ENCODE measurements at regions not wholly inside any gene's neighbourhood (a gene's known extent, or its start where the extent isn't known, plus 50 kb on each side); places are given as distances from the start of the nearest gene placed in this dataset.
"Not testable (repeated sequence)": the region's sequence is repeated elsewhere in the genome, so short reads cannot be mapped to it uniquely, and the experiment has no call there.

DNA sequence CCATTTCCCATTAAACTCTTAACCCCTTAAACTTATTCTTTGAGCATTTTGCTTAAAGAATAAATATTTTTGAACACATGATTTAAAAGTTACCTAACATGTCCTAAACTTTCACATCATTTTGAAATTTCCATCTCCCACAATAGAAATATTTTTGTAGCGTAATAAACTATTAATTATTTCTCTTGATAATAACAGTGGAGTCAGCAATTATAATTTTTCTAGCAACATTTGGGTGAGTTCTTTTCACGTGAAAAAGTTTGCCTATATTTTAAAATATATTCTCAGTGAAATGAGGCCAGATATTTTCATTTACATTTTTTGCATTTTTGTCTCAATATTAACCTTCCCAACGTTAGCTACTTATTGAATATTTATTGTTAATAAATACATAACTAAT is 320.4 kb upstream of the CRIM1 start:
- DNase-seq, result no peak

DNA sequence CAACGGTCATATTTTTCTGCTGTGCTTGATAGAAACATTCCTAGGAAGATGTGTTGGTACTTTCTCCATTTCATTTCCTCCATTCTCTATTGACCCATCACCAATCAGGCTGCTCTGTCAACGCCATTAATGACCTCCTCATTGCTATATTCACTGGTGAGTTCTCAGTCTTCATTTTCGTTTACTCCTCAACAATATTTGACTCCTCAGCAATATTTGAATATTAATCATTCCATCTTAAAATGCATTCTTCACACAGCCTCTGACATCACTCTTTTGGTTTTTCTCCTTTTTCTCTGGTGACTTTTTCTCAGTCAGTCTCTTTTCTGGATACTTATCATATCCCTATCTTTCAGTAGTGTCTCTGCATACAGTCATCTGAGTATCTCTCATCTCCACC is 323.5 kb upstream of the CRIM1 start:
- DNase-seq, result no peak

DNA sequence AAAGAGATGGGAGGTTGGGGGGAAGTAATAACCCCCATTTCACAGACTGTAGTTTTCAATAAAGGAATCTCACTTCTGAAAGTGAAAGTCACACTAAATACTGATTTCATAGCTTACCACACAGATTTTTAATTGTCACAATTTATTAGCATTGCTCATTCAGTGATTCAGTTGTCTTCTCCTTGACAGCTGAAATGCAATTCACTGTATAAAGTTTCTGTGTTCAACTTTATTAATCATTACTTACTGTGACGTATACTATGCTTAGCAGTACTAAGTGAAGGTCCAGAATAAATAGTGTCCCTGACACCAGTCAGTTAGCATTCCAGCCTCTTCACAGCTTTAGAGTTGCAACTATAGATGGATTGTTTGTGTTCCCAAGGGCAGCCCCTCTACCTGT is 324.1 kb upstream of the CRIM1 start:
- no peak for DNase-seq

DNA sequence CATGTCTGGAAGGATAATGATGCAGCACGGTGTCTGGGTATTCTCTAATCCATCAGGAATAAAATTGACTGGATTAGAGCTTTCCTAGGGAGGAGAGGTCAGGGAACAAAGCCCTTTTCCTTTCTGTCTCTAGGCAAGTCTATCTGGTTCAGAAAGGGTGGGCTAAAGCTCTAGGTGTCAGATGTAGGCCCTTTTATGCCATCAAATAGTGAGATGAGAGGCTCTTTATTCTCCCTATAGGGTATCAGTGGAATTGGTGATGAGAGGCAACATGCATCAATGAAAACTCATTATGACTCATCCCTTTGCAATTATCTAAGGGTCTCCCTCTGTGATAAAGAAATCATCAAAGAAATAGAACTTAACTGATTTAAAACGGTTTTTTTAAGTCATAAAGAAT is 328.0 kb upstream of the CRIM1 start:
- DNase-seq, result no peak

DNA sequence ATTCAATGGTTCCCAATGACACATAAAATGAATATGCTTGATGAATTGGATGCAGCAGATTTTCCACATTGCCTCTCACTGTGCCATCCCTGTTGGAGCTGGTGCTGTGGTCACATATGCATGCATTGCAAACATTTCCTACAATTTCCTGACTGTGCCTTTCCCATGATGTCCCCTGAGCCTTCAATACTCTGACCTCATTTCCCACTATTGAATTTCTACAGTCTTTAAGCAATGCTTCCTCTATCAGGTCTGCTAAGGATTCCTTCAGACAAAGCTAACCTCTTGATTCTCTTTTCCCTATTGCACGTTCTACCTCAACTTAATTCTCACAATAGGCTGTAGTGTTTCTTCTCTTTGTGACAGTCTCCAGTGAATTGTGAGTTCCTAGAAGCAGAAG is 342.5 kb upstream of the CRIM1 start:
- no peak for DNase-seq

DNA sequence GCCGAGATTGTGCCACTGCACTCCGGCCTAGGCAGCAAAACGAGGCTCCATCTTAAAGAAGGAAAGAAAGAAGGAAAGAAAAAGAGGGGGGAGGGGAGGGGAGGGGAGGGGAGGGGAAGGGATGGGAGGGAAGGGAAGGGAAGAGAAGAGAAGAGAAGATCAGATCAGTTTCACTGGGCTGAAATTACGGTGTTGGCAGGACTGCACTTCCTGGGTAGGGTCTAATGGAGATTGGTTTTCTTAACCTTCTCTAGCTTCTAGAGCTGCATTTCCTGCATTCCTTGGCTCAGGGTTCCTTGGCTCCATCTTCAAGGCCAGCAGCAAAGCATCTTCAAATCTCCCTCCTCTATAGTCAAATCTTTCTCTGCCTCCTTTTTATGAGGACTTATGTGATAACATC is 349.1 kb upstream of the CRIM1 start:
- no peak for DNase-seq

DNA sequence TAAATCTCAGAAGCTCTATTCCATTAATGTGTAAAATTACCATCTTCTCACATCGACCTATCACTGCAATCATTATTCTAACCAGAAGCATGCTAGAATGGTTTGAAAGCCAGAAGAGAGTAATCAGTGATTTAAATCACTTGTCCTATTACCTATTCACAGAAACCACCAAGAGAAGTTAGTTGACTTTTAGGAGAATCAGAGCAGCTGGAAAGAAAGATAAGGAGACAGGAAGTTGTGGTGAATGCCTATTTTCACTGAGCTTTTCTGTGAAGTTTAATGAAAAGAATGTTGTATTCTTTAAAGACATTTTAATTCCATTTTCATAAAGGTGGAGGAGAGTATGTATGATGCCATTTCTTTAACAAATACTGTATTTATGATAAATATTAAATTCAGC is 352.6 kb upstream of the CRIM1 start:
- DNase-seq, result no peak

DNA sequence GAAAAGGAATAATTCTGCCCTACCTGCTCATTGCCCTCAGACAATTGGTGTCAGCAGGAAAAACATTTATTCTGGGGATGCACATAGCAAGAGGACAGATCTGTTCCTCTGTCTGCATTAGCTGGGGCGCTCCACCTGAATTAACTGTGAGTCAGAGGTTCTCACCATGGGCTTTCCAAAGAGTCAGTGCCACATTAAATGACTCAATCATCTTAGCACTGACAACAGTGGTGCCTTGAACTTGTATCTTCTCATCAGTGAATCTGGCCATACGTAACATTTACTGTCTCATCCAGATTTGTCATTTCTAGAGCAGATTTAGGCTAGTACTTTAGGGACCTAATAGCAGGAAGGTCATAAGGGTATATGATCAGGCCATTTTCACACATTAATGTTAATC is 358.1 kb upstream of the CRIM1 start:
- DNase-seq, result no peak

DNA sequence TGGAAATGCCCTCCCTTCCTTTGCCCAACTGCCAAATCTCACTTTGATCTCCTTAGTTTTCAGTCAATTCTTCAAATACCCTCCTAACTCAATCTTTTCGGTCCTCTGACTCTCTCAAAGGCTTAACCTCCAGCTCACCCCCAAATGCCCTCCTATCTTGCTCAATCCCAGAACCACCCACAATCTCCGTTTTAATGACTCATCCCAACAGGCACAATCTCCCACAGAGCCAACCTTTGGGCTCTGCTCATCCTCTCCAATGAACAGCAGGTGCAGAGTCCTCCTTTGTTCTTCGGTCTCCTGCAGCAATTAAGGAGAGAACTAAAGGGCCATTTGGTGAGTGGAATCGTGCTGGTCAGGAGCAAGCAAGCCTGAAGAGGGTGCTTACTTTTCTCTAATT is 366.1 kb upstream of the CRIM1 start:
- DNase-seq, result no peak

DNA sequence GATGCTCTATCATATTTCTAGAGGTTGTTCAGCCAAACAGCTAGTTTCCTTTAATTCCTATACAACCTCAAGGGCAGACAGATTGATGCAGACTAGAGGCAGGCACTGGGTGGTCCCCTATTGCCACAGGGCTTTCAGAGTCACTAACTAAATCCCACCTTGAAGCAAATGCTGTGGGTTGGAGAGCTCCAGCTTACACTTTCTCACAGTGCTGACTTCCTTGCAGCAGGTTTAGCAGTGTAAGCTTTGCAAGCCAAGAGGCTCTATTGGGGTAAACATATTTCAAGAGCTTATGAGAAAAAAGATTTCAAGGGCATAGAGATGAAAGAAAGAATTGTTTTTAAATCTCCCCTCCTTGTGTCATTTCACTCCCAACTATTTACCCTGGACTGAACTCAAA is 366.5 kb upstream of the CRIM1 start:
- DNase-seq, result no peak

DNA sequence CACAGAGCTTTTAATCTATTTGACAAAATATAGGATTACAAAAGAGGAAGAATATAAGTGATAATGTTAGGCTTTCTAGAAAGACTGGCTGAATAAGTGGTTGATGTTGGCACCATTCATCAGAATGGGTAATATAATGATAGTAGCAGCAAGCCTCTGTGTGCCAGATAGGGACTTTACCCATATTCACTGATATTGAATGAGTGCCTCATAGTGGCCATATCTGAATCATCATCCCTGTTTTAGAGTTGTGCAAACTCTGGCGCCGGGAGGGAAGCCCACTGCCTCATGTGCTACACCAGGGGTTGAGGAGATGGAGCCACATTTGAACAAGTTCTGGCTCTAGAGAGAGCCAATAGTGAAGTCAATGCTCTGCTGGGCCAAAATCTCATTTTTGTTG is 368.7 kb upstream of the CRIM1 start:
- DNase-seq, result no peak

DNA sequence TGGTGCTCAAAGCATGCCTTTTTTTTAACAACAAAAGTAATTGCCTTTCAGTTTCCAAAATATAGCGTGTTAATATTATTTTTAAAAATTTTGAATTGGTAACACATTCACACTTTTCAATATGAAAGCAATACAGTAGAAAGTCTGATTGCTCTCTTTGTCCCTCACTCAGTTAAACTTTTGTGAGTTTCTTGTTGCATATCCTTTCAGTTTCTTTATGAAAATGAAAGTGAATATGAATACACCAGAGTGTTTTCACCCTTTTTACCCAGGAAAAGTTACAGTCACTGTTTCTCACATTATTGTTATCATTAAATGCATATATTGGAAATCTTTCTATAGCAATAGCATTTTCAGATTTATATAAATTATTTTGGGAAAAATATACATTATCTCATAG is 377.4 kb upstream of the CRIM1 start:
- DNase-seq, result no peak

DNA sequence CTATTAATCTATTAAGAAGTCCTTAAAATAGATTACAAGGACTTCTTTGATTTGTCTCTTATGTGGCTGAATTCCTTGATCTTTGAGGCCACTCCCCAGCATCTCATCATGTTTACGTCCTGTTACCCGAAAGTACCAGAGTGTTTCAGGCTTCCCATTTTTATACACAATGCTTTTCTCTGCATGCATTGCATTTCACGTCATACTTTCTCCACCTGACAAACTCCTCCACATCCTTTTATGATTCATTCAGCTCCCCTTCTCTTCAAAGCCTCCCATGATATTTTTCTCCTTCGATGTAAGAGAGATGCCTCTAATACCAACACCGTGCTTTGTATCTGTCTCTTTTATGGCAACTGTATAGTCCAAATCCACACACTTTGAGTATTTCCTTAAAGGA is 379.0 kb upstream of the CRIM1 start:
- no peak for DNase-seq

DNA sequence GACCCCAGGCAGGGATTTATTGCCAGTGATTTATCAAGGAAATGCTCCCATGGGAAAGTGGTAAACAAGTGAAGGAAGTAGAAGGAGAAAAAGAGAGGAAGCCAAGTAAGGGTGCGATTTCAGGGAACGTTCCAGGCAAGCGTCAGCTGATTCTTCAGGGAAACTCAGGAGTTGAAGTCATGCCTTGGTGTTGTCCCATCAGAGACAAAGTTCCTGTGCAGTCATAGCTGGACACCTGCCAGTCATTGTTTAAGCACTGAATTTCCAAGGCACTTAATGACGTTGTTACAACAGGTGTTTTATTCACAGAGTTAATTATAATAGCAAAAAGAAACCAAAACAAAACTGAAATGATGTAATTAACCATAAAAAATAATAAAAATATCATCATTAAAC is 381.8 kb upstream of the CRIM1 start:
- no peak for DNase-seq

DNA sequence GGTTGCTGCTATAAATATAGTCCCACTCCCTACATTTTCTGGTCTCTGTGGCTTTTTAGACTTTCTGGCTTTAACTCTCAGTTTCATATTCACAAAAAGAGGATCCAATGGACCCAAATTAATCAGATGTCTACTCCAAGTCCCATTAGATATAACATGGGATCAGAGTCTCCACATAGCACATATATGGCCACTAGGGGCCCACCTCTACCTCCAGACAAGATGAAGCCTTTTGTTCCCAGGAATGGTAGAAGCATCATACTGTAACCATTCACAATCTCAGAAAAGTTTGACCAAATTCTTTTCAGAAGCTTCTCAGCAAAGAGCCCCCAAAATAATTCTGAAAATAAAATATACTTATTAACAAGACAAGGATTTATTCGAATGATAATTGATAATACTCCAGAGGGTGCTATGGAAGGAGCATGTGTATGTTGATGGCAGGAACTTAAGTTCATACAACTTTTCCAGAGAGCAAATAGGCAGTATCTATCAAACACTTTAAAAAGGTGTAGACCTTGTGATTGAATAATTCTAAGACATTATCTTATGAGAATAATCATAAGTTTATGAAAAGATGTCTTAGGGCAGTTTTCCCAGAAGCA is 382.3 kb upstream of the CRIM1 start:
- DNase-seq, result no peak

DNA sequence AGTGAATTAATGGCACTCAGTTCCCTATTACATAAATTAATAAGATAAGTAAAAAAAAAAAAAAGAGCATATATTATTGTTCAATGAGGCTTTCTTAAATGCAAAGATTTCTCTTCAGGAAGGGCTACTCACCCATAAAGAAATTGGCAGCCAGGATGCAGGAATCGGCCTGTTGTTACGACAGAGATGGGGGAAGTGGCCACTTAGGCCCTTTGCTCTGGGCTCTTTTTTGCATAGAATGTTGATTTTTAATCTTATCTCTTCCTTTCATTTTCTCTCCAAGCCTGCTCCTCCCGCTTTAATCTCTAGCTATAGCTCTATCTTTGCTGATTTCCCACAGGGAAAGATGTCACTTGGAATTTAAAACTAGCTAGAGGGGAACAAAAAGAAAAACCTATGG is 391.8 kb upstream of the CRIM1 start:
- DNase-seq, result no peak

DNA sequence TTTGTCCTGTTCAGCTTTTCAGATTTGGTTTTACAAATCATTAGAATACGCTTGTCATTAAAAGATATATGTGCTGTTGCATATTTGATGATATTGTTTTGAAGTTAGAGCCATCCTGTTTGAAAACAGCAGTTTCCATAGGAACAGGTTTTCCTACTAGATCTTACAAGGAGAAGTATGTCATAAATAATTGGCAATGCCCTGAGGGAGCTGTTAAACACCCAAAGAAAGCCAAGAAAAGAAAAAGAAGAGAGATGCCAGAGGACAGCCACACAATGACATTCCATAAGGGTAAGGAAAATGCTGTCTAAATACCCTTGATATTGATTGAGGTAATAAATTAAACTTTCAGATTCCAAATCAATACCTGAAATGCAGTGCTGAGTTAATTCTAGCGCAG is 392.2 kb upstream of the CRIM1 start:
- no peak for DNase-seq

DNA sequence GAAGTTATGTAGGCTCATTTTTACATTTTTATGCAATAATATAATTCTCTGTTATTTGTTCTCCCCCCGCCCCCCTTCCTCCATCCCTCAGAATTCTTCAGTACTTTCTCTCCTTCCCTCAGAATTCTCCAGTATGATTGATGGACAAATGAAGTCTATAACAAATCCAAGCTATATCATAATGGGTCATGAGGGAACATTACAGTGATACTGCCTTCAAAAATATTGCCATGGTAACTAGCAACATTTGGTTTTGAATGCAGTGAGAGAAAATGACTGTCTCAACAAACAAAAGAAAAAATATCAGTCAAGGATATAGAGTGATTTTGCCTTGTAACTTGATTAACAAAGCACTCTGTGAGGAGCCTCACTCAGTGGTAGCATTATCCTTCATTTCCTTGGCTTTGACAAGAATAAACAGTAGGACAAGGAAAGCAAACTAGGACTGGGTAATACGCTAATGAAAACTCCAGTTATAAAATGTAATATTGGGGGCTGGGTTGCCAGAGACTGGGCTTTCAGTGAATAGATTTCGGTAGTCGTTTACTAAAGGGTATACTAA is 392.9 kb upstream of the CRIM1 start:
- no peak for DNase-seq

DNA sequence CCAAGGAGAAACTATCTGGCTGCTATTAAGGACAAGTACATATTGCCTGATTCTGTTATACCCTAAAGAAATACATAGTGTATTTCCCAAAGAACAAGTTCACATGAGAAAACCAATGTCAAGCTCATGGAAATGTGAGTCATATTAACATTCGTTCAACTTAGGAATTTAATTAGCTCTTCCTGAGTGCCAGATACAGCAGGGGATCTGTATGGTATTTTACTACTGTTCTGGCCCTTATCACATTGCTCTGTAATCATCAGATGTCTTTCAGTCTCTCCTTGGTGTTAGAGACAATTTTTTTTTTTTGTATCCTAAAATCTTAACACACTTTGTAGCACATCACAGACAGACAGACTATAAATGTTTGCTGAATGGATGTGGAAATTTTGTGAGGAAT is 395.0 kb upstream of the CRIM1 start:
- no peak for DNase-seq

DNA sequence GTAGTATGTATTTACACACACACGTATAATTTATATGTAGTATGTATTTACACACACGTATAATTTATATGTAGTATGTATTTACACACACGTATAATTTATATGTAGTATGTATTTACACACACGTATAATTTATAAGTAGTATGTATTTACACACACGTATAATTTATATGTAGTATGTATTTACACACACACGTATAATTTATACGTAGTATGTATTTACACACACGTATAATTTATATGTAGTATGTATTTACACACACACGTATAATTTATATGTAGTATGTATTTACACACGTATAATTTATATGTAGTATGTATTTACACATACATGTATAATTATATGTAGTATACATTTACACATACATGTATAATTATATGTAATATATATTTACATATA is 398.5 kb upstream of the CRIM1 start:
- DNase-seq, result not testable (repeated sequence)

DNA sequence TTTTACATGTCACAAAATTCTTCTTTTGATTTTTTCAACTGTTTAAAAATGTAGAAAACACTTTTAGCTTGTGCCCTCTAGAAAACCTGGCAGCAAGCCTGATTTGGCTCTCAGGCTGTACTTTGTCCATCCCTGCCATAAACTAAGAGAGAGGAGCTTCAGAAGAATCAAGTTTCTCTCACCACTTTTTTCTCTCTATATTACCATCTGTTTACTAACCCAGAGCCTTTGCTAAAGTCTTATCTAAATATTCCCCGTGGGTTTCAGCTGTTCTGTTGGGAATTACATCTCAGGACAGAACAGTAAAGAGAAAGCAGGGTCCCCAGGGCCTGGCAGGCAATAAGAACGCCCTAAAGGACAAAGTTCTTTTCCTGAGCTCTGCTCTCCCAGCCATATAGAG is 409.1 kb upstream of the CRIM1 start:
- no peak for DNase-seq

DNA sequence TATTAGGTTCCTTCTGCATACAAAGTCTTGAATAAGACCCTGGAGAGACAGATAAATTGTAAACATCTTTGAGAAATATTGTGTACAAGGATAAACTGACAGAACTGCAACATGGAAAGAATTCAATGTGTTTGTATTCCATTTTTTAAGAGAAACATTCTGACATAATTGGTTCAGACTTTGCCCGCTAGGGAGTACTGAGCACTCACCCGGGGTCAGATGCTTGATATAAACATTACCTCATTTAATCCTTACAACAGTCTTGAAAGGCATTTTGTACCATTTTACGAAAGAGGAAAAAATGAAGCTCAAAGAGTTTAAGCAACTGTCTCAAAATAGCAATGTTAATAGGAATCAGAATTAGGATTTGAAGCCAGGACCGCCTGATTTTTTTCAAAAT is 416.7 kb upstream of the CRIM1 start:
- DNase-seq, result no peak

DNA sequence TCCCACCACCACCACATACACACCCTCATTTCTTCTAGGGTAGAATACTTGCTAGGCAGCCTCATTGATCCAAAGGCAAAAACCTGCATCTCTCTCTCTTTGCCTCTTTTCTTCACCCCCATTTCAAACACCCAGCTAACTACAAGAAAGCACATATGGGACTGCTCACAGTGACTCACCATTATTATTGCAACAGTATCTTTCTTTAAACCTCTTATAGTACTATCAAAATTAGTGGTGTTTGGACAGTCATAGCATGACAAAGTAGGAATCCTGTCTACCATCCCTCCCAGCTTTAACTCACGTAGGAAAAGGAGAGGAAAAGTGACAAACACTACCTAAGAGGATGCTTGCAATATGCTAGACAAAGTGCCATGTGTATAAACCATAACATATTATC is 422.5 kb upstream of the CRIM1 start:
- DNase-seq, result no peak

DNA sequence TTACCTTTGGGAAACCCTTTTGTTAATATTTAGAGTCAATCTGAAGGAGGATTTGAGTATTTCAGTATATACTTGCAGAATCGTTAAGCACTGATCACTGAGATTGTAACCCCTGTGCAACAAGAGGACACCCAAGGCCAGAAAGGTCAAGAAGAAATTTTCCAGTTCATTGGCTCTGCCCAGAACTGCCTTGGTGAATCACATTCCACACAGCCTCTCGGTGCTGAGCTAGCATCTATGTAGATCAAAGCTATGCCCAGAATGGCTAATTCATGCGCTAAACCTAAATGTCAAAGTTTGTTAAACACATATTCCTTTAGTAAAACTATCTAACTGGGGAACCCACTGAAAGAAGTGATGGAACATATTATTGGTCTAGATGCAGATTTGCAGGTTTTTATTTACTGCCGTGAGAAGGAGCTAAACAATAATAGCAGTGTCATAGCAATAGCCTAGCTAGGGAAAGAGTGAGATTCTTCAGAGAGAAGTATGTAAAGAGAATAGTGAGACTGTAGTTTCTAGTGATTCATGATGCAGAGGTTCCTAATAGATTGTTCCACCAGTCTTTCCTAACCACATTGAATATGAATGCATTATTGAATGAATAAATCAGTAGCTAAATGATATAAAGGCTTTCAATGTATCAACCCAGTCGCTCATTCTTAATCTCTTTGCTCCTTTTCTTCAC is 423.2 kb upstream of the CRIM1 start:
- no peak for DNase-seq

DNA sequence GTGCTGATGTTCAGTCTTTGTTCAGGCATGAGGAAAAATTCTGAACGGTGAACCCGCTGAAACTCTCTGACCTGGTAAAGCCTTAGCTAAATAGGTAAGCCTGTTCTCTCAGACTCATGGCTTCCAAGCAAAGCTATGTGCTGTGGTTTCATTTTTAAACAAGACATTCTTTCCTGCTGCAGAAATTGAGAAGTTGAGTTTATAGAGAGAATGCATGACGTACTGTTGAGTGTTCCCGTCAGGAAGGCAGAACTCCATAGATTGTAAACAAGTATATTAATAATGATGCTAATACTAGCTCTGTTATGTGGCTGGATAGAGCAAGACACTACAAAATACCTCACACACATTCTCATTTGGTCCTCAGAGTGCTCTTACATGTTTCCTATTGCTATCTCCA is 424.0 kb upstream of the CRIM1 start:
- no peak for DNase-seq

Data from NCI-H1092 treated with DMSO at 0.1 percent for 48 hours (cell line).